ENCODE measurements at regions not wholly inside any gene's neighbourhood (a gene's known extent, or its start where the extent isn't known, plus 50 kb on each side); places are given as distances from the start of the nearest gene placed in this dataset.
A peak's percentile ranks its signal among the peaks of the same experiment; 100 is the strongest.

GRCh38 chr1:209526137-209526536 lies 57.4 kb upstream of the CAMK1G start:
- H3K36me3 ChIP-seq (ENCODE audit: low read depth) = no peaks in the 10 kb centered on the region
- no peaks in the 10 kb centered on the region for H3K27me3 ChIP-seq (ENCODE audit: insufficient read depth, poor library complexity, severe bottlenecking)
- H3K9me3 ChIP-seq (ENCODE audit: severe bottlenecking) = no peaks in the 10 kb centered on the region
- H3K27ac ChIP-seq (ENCODE audit: poor library complexity, severe bottlenecking) = no peak overlapping the region
- H3K4me1 ChIP-seq (ENCODE audit: insufficient read depth, poor library complexity, severe bottlenecking) = peaks cover 13% of the 10 kb centered on the region
- TF ChIP-seq, protein P1, sequence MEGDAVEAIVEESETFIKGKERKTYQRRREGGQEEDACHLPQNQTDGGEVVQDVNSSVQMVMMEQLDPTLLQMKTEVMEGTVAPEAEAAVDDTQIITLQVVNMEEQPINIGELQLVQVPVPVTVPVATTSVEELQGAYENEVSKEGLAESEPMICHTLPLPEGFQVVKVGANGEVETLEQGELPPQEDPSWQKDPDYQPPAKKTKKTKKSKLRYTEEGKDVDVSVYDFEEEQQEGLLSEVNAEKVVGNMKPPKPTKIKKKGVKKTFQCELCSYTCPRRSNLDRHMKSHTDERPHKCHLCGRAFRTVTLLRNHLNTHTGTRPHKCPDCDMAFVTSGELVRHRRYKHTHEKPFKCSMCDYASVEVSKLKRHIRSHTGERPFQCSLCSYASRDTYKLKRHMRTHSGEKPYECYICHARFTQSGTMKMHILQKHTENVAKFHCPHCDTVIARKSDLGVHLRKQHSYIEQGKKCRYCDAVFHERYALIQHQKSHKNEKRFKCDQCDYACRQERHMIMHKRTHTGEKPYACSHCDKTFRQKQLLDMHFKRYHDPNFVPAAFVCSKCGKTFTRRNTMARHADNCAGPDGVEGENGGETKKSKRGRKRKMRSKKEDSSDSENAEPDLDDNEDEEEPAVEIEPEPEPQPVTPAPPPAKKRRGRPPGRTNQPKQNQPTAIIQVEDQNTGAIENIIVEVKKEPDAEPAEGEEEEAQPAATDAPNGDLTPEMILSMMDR (IDR thresholded peaks at IDR 0.05; ENCODE audit: poor library complexity, severe bottlenecking) = no peak
- DNase-seq (ENCODE audit: low spot score) (no peak), ATAC-seq (ENCODE audit: low read depth) (no peak)
- no peak overlapping the region for H3K4me3 ChIP-seq (ENCODE audit: severe bottlenecking)

- no peak overlapping the region for H3K4me3 ChIP-seq (ENCODE audit: severe bottlenecking)
- no peaks in the 10 kb centered on the region for H3K27me3 ChIP-seq (ENCODE audit: insufficient read depth, poor library complexity, severe bottlenecking)
- H3K9me3 ChIP-seq (ENCODE audit: severe bottlenecking) = no peaks in the 10 kb centered on the region
- DNase-seq (ENCODE audit: low spot score) (no peak), ATAC-seq (ENCODE audit: low read depth) (peak; percentile 69)
- H3K36me3 ChIP-seq (ENCODE audit: low read depth) = no peaks in the 10 kb centered on the region
- peak overlapping the region; percentile 69 for H3K27ac ChIP-seq (ENCODE audit: poor library complexity, severe bottlenecking)
- TF ChIP-seq, protein P1 (IDR thresholded peaks at IDR 0.05; ENCODE audit: poor library complexity, severe bottlenecking) = no peak
- peaks cover 17% of the 10 kb centered on the region for H3K4me1 ChIP-seq (ENCODE audit: insufficient read depth, poor library complexity, severe bottlenecking)
Measured at GRCh38 chr1:209527372-209527771, 56.1 kb upstream of the CAMK1G start.

GRCh38 chr1:209527993-209528717 lies 55.4 kb upstream of the CAMK1G start:
- no peak for DNase-seq (ENCODE audit: low spot score)
- peak overlapping the region; percentile 69 for H3K27ac ChIP-seq (ENCODE audit: poor library complexity, severe bottlenecking)
- no peaks in the 10 kb centered on the region for H3K27me3 ChIP-seq (ENCODE audit: insufficient read depth, poor library complexity, severe bottlenecking)
- H3K36me3 ChIP-seq (ENCODE audit: low read depth) = no peaks in the 10 kb centered on the region
- H3K4me1 ChIP-seq (ENCODE audit: insufficient read depth, poor library complexity, severe bottlenecking) = peaks cover 17% of the 10 kb centered on the region
- H3K4me3 ChIP-seq (ENCODE audit: severe bottlenecking) = no peak overlapping the region
- TF ChIP-seq, protein P1 (IDR thresholded peaks at IDR 0.05; ENCODE audit: poor library complexity, severe bottlenecking) = no peak
- H3K9me3 ChIP-seq (ENCODE audit: severe bottlenecking) = no peaks in the 10 kb centered on the region
- ATAC-seq (ENCODE audit: low read depth) = peak; percentile 53; the same call in 1 of the 3 replicates

GRCh38 chr1:209529233-209529632 lies 54.3 kb upstream of the CAMK1G start:
- TF ChIP-seq, protein P1 (IDR thresholded peaks at IDR 0.05; ENCODE audit: poor library complexity, severe bottlenecking) = no peak
- H3K27me3 ChIP-seq (ENCODE audit: insufficient read depth, poor library complexity, severe bottlenecking) = no peaks in the 10 kb centered on the region
- H3K27ac ChIP-seq (ENCODE audit: poor library complexity, severe bottlenecking) = no peak overlapping the region
- H3K4me3 ChIP-seq (ENCODE audit: severe bottlenecking) = no peak overlapping the region
- no peaks in the 10 kb centered on the region for H3K36me3 ChIP-seq (ENCODE audit: low read depth)
- ATAC-seq (ENCODE audit: low read depth) (no peak), DNase-seq (ENCODE audit: low spot score) (no peak)
- no peaks in the 10 kb centered on the region for H3K9me3 ChIP-seq (ENCODE audit: severe bottlenecking)
- peaks cover 17% of the 10 kb centered on the region for H3K4me1 ChIP-seq (ENCODE audit: insufficient read depth, poor library complexity, severe bottlenecking)

DNA sequence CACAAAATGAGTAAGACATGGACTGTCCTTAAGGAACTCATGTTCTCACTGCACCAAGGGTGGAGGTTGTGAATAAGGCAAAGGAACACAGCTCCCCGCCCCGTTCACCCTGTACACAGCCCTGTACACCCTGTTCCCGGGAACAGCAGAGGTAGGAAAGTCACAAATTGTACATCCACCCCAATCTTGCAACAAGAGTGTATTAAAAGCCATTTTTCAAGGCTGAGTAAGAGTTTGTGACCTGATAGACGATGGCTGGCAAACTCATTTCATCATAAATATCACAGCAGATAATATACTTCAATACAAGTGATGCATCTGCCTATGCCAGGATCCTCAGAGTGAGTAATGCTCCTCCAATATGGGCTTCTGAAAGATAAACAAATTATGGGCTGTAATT lies 52.5 kb upstream of the CAMK1G start:
- Histone ChIP-seq H3K36me3 (ENCODE audit: low read depth) (no peaks in the 10 kb centered on the region), H3K4me3 (ENCODE audit: severe bottlenecking) (no peak overlapping the region), H3K4me1 (ENCODE audit: insufficient read depth, poor library complexity, severe bottlenecking) (peaks cover 17% of the 10 kb centered on the region), H3K9me3 (ENCODE audit: severe bottlenecking) (no peaks in the 10 kb centered on the region), H3K27me3 (ENCODE audit: insufficient read depth, poor library complexity, severe bottlenecking) (no peaks in the 10 kb centered on the region), H3K27ac (ENCODE audit: poor library complexity, severe bottlenecking) (peak overlapping the region; percentile 52)
- no peak for DNase-seq (ENCODE audit: low spot score)
- ATAC-seq (ENCODE audit: low read depth) = peak; percentile 57
- TF ChIP-seq, protein P1 (IDR thresholded peaks at IDR 0.05; ENCODE audit: poor library complexity, severe bottlenecking) = no peak

Data from RWPE2 (cell line).